Type B pancreatic cell (in vitro differentiated cells): ENCODE measurements at regions not wholly inside any gene's neighbourhood (a gene's known extent, or its start where the extent isn't known, plus 50 kb on each side); places are given as distances from the start of the nearest gene placed in this dataset.

Source experiments
- DNase-seq: peaks from one replicate; pipeline ENCODE4 v3.0.0; 2021; ENCODE audit warnings: mixed read lengths; ENCODE audit not compliant: unreplicated experiment; ENCODE audit errors: extremely low spot score
- H3K27ac Mint-ChIP-seq: 2 replicates; pipeline ENCODE4 v1.8.0; 2021; ENCODE audit warnings: mild to moderate bottlenecking, mixed read lengths
- H3K27me3 Mint-ChIP-seq: 2 replicates; pipeline ENCODE4 v1.8.0; 2021; ENCODE audit warnings: mixed read lengths
- H3K36me3 Mint-ChIP-seq: 2 replicates; pipeline ENCODE4 v1.8.0; 2021; ENCODE audit warnings: mixed read lengths
- H3K4me1 Mint-ChIP-seq: one replicate; pipeline ENCODE4 v1.8.0; 2021; ENCODE audit warnings: mixed read lengths; ENCODE audit not compliant: unreplicated experiment
- H3K4me3 Mint-ChIP-seq: 2 replicates; pipeline ENCODE4 v1.8.0; 2021; ENCODE audit warnings: mild to moderate bottlenecking, mixed read lengths
- H3K9me3 Mint-ChIP-seq: 2 replicates; pipeline ENCODE4 v1.8.0; 2021; ENCODE audit warnings: mixed read lengths
- CTCF ChIP-seq: fragments of 200-600 bp; sonication (generic); conservative IDR thresholded peaks from 2 replicates; pipeline ENCODE4 v1.5.0; 2021; ENCODE audit warnings: antibody characterized with exemption, mild to moderate bottlenecking

- Mint-ChIP-seq H3K36me3 (no peaks in the 10 kb centered on the region), H3K9me3 (peaks cover 4% of the 10 kb centered on the region), H3K4me1 (peaks cover 7% of the 10 kb centered on the region), H3K27me3 (peaks cover 2% of the 10 kb centered on the region), H3K4me3 (no peak overlapping the region), H3K27ac (no peak overlapping the region)
- no peak for TF ChIP-seq CTCF
- no peak for DNase-seq
Measured at GRCh38 chr13:71935166-71935840, 68.3 kb upstream of the DACH1 start.

GRCh38 chr13:71924931-71925330 is 57.9 kb upstream of the DACH1 start:
- no peak for TF ChIP-seq CTCF
- H3K27me3 Mint-ChIP-seq, result no peaks in the 10 kb centered on the region
- no peak overlapping the region for H3K27ac Mint-ChIP-seq
- H3K36me3 Mint-ChIP-seq, result no peaks in the 10 kb centered on the region
- DNase-seq, result no peak
- H3K4me1 Mint-ChIP-seq, result no peaks in the 10 kb centered on the region
- no peak overlapping the region for H3K4me3 Mint-ChIP-seq
- no peaks in the 10 kb centered on the region for H3K9me3 Mint-ChIP-seq

GRCh38 chr13:71922194-71922593 is 55.2 kb upstream of the DACH1 start:
- TF ChIP-seq CTCF, result no peak
- H3K36me3 Mint-ChIP-seq, result no peaks in the 10 kb centered on the region
- no peak overlapping the region for H3K27ac Mint-ChIP-seq
- H3K4me1 Mint-ChIP-seq, result no peaks in the 10 kb centered on the region
- H3K4me3 Mint-ChIP-seq, result no peak overlapping the region
- H3K27me3 Mint-ChIP-seq, result no peaks in the 10 kb centered on the region
- no peaks in the 10 kb centered on the region for H3K9me3 Mint-ChIP-seq
- DNase-seq, result no peak
